IMR-90 (cell line): ENCODE measurements at regions not wholly inside any gene's neighbourhood (a gene's known extent, or its start where the extent isn't known, plus 50 kb on each side); places are given as distances from the start of the nearest gene placed in this dataset.

ENCODE experiments used
- ATAC-seq: fragments of 200-7000 bp; cut with Tn5 transposase; 2 replicates; pipeline ENCODE4 v1.9.1; 2020; ENCODE audit warnings: low read depth, mild to moderate bottlenecking, moderate library complexity
- BruUV-seq: library from RNA; stranded (reverse); fragments of 400-500 nt; replicated peaks from 2 replicates; lab custom pipeline; 2021; lab: Mats Ljungman, UMichigan
- CTCF ChIA-PET: fragments of 300-600 bp; formaldehyde crosslinking; extraction: SDS; loops from one replicate; lab custom pipeline; 2021; ENCODE audit warnings: antibody characterized with exemption; lab: Yijun Ruan, JAX
- POLR2A ChIA-PET: fragments of 300-600 bp; sonication (Branson Sonifier 250); formaldehyde crosslinking; loops from one replicate; lab custom pipeline; 2022; ENCODE audit warnings: antibody characterized with exemption; ENCODE audit not compliant: unreplicated experiment; lab: Charles Lee
- DNase-seq: peaks from one replicate; pipeline ENCODE4 v3.0.0; 2013
- H2AFZ ChIP-seq: replicated peaks from 2 replicates; pipeline ENCODE3; 2013; ENCODE audit warnings: low read length, mild to moderate bottlenecking; ENCODE audit not compliant: poor library complexity
- H2AK5ac ChIP-seq: 2 replicates; pipeline ENCODE4 v1.6.1; 2013; ENCODE audit warnings: low read depth, low read length, inconsistent platforms
- H2AK9ac ChIP-seq: replicated peaks from 2 replicates; pipeline ENCODE3; 2013; ENCODE audit warnings: mild to moderate bottlenecking, low read depth, low read length, moderate library complexity; ENCODE audit not compliant: poor library complexity
- H2BK120ac ChIP-seq: 2 replicates; pipeline ENCODE4 v1.6.1; 2013; ENCODE audit warnings: low read depth, low read length, inconsistent platforms
- H2BK15ac ChIP-seq: 3 replicates; pipeline ENCODE4 v1.6.1; 2013; ENCODE audit warnings: low read depth, low read length, inconsistent platforms
- H2BK20ac ChIP-seq: 2 replicates; pipeline ENCODE4 v1.6.1; 2013; ENCODE audit warnings: low read depth, mild to moderate bottlenecking, inconsistent platforms, low read length, moderate library complexity
- H2BK5ac ChIP-seq: 2 replicates; pipeline ENCODE4 v1.6.1; 2013; ENCODE audit warnings: mild to moderate bottlenecking, low read depth, low read length, inconsistent platforms; ENCODE audit not compliant: poor library complexity, severe bottlenecking
- H3K14ac ChIP-seq: replicated peaks from 2 replicates; pipeline ENCODE4 v1.6.1; 2013; ENCODE audit warnings: low read depth, low read length, inconsistent platforms
- H3K18ac ChIP-seq: 2 replicates; pipeline ENCODE4 v1.6.1; 2013; ENCODE audit warnings: low read depth, low read length, control low read depth
- H3K23ac ChIP-seq: 2 replicates; pipeline ENCODE4 v1.6.1; 2013; ENCODE audit warnings: low read depth, low read length, inconsistent platforms
- H3K27ac ChIP-seq: 2 replicates; pipeline ENCODE4 v1.5.1; 2013; ENCODE audit warnings: mild to moderate bottlenecking, control low read depth, low read length; ENCODE audit not compliant: insufficient read depth
- H3K27me3 ChIP-seq: 2 replicates; pipeline ENCODE4 v1.6.1; 2013; ENCODE audit warnings: low read length; ENCODE audit not compliant: control insufficient read depth, insufficient read depth
- H3K36me3 ChIP-seq: 2 replicates; pipeline ENCODE4 v1.6.1; 2013; ENCODE audit warnings: low read length, mixed read lengths; ENCODE audit not compliant: control insufficient read depth, insufficient read depth
- H3K4ac ChIP-seq: 2 replicates; pipeline ENCODE4 v1.6.1; 2013; ENCODE audit warnings: low read depth, low read length, inconsistent platforms
- H3K4me1 ChIP-seq: 2 replicates; pipeline ENCODE4 v1.6.1; 2013; ENCODE audit warnings: low read length, mixed read lengths; ENCODE audit not compliant: control insufficient read depth, insufficient read depth
- H3K4me2 ChIP-seq: 2 replicates; pipeline ENCODE4 v1.6.1; 2013; ENCODE audit warnings: low read depth, mild to moderate bottlenecking, control low read depth, low read length, moderate library complexity
- H3K4me3 ChIP-seq: 2 replicates; pipeline ENCODE4 v1.5.1; 2013; ENCODE audit warnings: low read depth, mild to moderate bottlenecking, control low read depth, low read length, moderate library complexity; ENCODE audit not compliant: insufficient read depth
- H3K56ac ChIP-seq: 2 replicates; pipeline ENCODE4 v1.6.1; 2013; ENCODE audit warnings: low read length, inconsistent platforms; ENCODE audit not compliant: insufficient read depth; ENCODE audit errors: extremely low read depth
- H3K79me1 ChIP-seq, 2 experiments: 2 replicates each; pipeline ENCODE4 v1.6.1; 2013; ENCODE audit warnings: low read length in 2 of 2, inconsistent platforms in 1 of 2, low read depth in 1 of 2
- H3K9ac ChIP-seq: 2 replicates; pipeline ENCODE4 v1.6.1; 2013; ENCODE audit warnings: low read depth, low read length, control low read depth
- H3K9me1 ChIP-seq: 2 replicates; pipeline ENCODE4 v1.6.1; 2013; ENCODE audit warnings: low read length, inconsistent platforms; ENCODE audit not compliant: insufficient read depth
- H3K9me3 ChIP-seq: 2 replicates; pipeline ENCODE4 v1.6.1; 2013; ENCODE audit warnings: low read length; ENCODE audit not compliant: control insufficient read depth, insufficient read depth
- H4K20me1 ChIP-seq: 2 replicates; pipeline ENCODE4 v1.6.1; 2013; ENCODE audit warnings: low read length, inconsistent platforms; ENCODE audit not compliant: insufficient read depth
- H4K5ac ChIP-seq: 2 replicates; pipeline ENCODE4 v1.6.1; 2013; ENCODE audit warnings: mild to moderate bottlenecking, low read depth, low read length, control low read depth
- H4K8ac ChIP-seq, 2 experiments: 2 replicates each; pipeline ENCODE4 v1.6.1; 2013; ENCODE audit warnings: low read depth in 2 of 2, low read length in 2 of 2, control low read depth in 1 of 2, inconsistent platforms in 1 of 2
- H4K91ac ChIP-seq: 2 replicates; pipeline ENCODE4 v1.6.1; 2013; ENCODE audit warnings: low read depth, low read length, inconsistent platforms; ENCODE audit not compliant: insufficient read depth
- BHLHE40 ChIP-seq: fragments of 150-350 bp; IDR thresholded peaks from 2 replicates; pipeline ENCODE4 v1.6.1; 2016; ENCODE audit warnings: mild to moderate bottlenecking, low read depth, low read length
- RCOR1 ChIP-seq: IDR thresholded peaks from 2 replicates; pipeline ENCODE4 v1.6.1; 2012; ENCODE audit warnings: mild to moderate bottlenecking, low read length, improper control_type of control experiment; ENCODE audit not compliant: insufficient replicate concordance
- WGBS, 2 experiments: methylation state at CpG; one replicate each; pipeline versions ENCODE4 v1.1.5 to v1.1.7; 2013; ENCODE audit warnings: missing lambda C conversion rate in 2 of 2; ENCODE audit not compliant: insufficient read length in 1 of 2; ENCODE audit errors: extremely low coverage in 2 of 2; 5-methylcytosine and 5-hydroxymethylcytosine counted together
- dilution Hi-C: fragments of 300-500 bp; cut with HindIII; formaldehyde crosslinking; loops from one replicate; pipeline ENCODE4 v1.14.3; 2018; ENCODE audit warnings: low sequenced_read_pairs; ENCODE audit not compliant: unreplicated experiment
- in situ Hi-C: fragments of 300-500 bp; cut with MboI; formaldehyde crosslinking; loops from 3 replicates; pipeline ENCODE4 v1.14.3; 2019; ENCODE audit warnings: low sequenced_read_pairs, inconsistent platforms, mixed read lengths
- intact Hi-C: fragments of 100-400 bp; cut with micrococcal nuclease; formaldehyde crosslinking; loops from 2 replicates; pipeline ENCODE4 v1.10.0; 2022
- TF ChIP-seq, protein P1 (sequence below): fragments of 150-350 bp; IDR thresholded peaks from 2 replicates; pipeline ENCODE4 v1.6.1; 2016; ENCODE audit warnings: low read depth, mild to moderate bottlenecking, low read length, moderate library complexity, borderline replicate concordance
- TF ChIP-seq, protein P2 (sequence below): fragments of 150-350 bp; IDR thresholded peaks from 2 replicates; pipeline ENCODE4 v1.6.1; 2017; ENCODE audit warnings: mild to moderate bottlenecking, antibody characterized with exemption, low read length, low read depth

DNA sequence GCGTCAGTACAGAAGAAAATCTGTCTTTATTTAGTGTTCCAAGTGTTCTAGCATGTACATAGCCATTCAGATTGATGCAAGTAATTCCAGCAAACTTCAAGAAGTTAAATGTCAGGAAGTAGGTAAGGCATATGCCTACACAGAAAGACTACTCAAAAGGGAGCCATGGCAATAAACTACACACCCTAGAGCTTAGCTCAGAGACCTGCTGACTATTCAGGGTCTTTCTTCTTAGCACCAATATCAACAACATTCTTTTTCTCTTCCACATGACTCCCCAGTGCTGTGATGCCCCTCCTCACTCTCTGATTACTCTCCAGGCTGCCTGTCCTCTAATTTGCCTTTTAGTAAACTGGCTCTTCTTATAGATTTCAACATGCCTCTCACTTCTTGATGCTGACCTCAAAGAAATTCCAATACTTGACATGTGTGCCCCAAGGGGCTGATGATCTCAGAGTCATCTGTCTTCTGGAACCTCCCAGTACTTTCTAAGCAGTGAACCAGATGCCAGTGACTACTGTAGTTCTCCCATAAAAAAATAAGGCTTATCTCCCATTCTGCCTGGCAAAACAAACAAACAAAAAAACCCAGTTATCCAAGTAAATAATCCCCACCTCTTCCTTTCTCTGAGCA is 909.2 kb upstream of the FANCL start:
- no peaks in the 10 kb centered on the region for H3K27me3 ChIP-seq
- H4K8ac ChIP-seq: no peak overlapping the region
- no peak for TF ChIP-seq BHLHE40
- TF ChIP-seq RCOR1: no peak
- TF ChIP-seq, protein P1, sequence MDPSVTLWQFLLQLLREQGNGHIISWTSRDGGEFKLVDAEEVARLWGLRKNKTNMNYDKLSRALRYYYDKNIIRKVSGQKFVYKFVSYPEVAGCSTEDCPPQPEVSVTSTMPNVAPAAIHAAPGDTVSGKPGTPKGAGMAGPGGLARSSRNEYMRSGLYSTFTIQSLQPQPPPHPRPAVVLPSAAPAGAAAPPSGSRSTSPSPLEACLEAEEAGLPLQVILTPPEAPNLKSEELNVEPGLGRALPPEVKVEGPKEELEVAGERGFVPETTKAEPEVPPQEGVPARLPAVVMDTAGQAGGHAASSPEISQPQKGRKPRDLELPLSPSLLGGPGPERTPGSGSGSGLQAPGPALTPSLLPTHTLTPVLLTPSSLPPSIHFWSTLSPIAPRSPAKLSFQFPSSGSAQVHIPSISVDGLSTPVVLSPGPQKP: no peak
- TF ChIP-seq, protein P2, sequence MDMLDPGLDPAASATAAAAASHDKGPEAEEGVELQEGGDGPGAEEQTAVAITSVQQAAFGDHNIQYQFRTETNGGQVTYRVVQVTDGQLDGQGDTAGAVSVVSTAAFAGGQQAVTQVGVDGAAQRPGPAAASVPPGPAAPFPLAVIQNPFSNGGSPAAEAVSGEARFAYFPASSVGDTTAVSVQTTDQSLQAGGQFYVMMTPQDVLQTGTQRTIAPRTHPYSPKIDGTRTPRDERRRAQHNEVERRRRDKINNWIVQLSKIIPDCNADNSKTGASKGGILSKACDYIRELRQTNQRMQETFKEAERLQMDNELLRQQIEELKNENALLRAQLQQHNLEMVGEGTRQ: no peak
- in situ Hi-C loops: no loop called here
- H3K56ac ChIP-seq: no peak overlapping the region
- no peaks in the 10 kb centered on the region for H3K4me1 ChIP-seq
- no peak overlapping the region for H2BK5ac ChIP-seq
- H2AFZ ChIP-seq: no peak overlapping the region
- H3K4ac ChIP-seq: no peak overlapping the region
- CTCF ChIA-PET: no interaction called here
- H3K36me3 ChIP-seq: no peaks in the 10 kb centered on the region
- H4K91ac ChIP-seq: no peak overlapping the region
- H2BK120ac ChIP-seq: no peak overlapping the region
- DNase-seq: no peak
- no peak overlapping the region for H3K18ac ChIP-seq
- H2AK5ac ChIP-seq: no peak overlapping the region
- H3K9ac ChIP-seq: no peak overlapping the region
- intact Hi-C loops: no loop called here
- no CpG with 5 or more reads among the region's 1 CpG for WGBS, 2 experiments
- no peak overlapping the region for H2AK9ac ChIP-seq
- no peak for ATAC-seq
- H3K23ac ChIP-seq: no peak overlapping the region
- no peaks in the 10 kb centered on the region for H3K9me1 ChIP-seq
- H3K9me3 ChIP-seq: no peaks in the 10 kb centered on the region
- no peak overlapping the region for H3K4me3 ChIP-seq
- no peak overlapping the region for H2BK15ac ChIP-seq
- POLR2A ChIA-PET: no interaction called here
- dilution Hi-C loops: no loop called here
- H4K5ac ChIP-seq: no peak overlapping the region
- no peaks in the 10 kb centered on the region for H3K79me1 ChIP-seq
- no peak overlapping the region for H2BK20ac ChIP-seq
- H3K4me2 ChIP-seq: no peak overlapping the region
- BruUV-seq: no TSS peak
- no peak overlapping the region for H3K27ac ChIP-seq
- H4K20me1 ChIP-seq: no peaks in the 10 kb centered on the region
- no peak overlapping the region for H3K14ac ChIP-seq
